ENCODE measurements at regions not wholly inside any gene's neighbourhood (a gene's known extent, or its start where the extent isn't known, plus 50 kb on each side); places are given as distances from the start of the nearest gene placed in this dataset.

- TF ChIP-seq REST (IDR thresholded peaks at IDR 0.05; ENCODE audit: borderline replicate concordance): no peak
- TF ChIP-seq CTCF (IDR thresholded peaks at IDR 0.05; ENCODE audit: poor library complexity, severe bottlenecking): no peak
Observed at GRCh38 chr12:69189378-69189978, 49.9 kb upstream of the CPSF6 start.

All from neural cell (in vitro differentiated cells).